MG63 (cell line): ENCODE measurements at regions not wholly inside any gene's neighbourhood (a gene's known extent, or its start where the extent isn't known, plus 50 kb on each side); places are given as distances from the start of the nearest gene placed in this dataset.

ENCODE experiments used
- DNase-seq: peaks from one replicate; pipeline ENCODE4 v3.0.0-alpha.2; 2020
- H3K27me3 ChIP-seq: fragments of 250-450 bp; sonication (Bioruptor Pico); 2 replicates; pipeline ENCODE4 v1.5.1; 2020; ENCODE audit warnings: mild to moderate bottlenecking, moderate library complexity
- H3K36me3 ChIP-seq: fragments of 250-450 bp; sonication (Bioruptor Pico); 2 replicates; pipeline ENCODE4 v1.5.1; 2020; ENCODE audit warnings: mild to moderate bottlenecking, moderate library complexity
- H3K4me3 ChIP-seq: fragments of 250-450 bp; sonication (Bioruptor Pico); 2 replicates; pipeline ENCODE4 v1.5.1; 2020; ENCODE audit warnings: mild to moderate bottlenecking, moderate library complexity
- H3K9me3 ChIP-seq: fragments of 250-450 bp; sonication (Bioruptor Pico); 2 replicates; pipeline ENCODE4 v1.5.1; 2020; ENCODE audit warnings: mild to moderate bottlenecking, moderate library complexity

GRCh38 chr13:112001571-112001970, 65.4 kb upstream of the SOX1 start:
- Histone ChIP-seq H3K9me3 (no peaks in the 10 kb centered on the region), H3K27me3 (no peaks in the 10 kb centered on the region), H3K36me3 (no peaks in the 10 kb centered on the region), H3K4me3 (no peak overlapping the region)
- no peak for DNase-seq

GRCh38 chr13:112003396-112003795, 63.6 kb upstream of the SOX1 start:
- Histone ChIP-seq H3K36me3 (no peaks in the 10 kb centered on the region), H3K27me3 (no peaks in the 10 kb centered on the region), H3K9me3 (no peaks in the 10 kb centered on the region), H3K4me3 (no peak overlapping the region)
- DNase-seq = no peak

DNA sequence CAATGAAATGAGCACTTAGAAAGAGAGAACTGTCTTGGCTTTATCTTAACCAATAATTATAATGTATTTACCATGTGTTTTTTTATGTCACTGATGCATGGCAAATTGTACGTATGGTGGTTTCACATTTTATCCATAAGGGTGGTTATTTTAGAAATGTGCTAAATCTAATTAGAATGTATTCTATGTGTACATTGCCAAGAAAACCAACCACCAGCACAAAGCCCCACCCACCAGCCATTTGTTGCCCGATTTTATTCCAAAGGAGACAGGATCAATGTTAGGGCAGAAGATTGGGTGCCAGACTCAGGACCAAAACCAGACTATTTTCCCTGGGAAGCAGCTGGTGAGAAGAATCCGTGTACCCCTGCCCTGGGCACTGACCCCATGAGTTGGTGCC, 63.0 kb upstream of the SOX1 start:
- Histone ChIP-seq H3K36me3 (no peaks in the 10 kb centered on the region), H3K27me3 (no peaks in the 10 kb centered on the region), H3K9me3 (no peaks in the 10 kb centered on the region), H3K4me3 (no peak overlapping the region)
- DNase-seq = no peak

DNA sequence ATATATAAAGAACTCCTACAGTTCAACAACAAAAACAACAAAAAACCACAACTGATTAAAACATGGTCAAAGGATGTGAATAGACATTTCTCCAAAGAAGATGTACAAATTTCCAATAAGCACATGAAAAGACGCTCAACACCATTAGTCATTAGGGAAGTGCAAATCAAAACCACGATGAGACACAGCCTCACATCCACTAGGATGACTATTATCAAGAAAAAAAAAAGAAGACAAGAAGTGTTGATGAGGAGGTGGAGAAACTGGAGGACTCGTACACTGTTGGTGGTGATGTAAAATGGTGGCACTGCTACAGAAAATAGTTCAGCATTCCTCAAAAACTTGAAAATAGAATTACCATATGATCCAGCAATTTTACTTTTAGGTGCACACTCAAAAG, 61.0 kb upstream of the SOX1 start:
- Histone ChIP-seq H3K4me3 (no peak overlapping the region), H3K9me3 (no peaks in the 10 kb centered on the region)

GRCh38 chr13:112007191-112007590, 59.8 kb upstream of the SOX1 start:
- H3K9me3 ChIP-seq = no peaks in the 10 kb centered on the region
- H3K4me3 ChIP-seq = no peak overlapping the region
- no peaks in the 10 kb centered on the region for H3K36me3 ChIP-seq
- no peaks in the 10 kb centered on the region for H3K27me3 ChIP-seq
- no peak for DNase-seq

More for the DNA sequence above, 61.0 kb upstream of the SOX1 start:
- Histone ChIP-seq H3K36me3 (no peaks in the 10 kb centered on the region), H3K27me3 (no peaks in the 10 kb centered on the region)
- DNase-seq = no peak

DNA sequence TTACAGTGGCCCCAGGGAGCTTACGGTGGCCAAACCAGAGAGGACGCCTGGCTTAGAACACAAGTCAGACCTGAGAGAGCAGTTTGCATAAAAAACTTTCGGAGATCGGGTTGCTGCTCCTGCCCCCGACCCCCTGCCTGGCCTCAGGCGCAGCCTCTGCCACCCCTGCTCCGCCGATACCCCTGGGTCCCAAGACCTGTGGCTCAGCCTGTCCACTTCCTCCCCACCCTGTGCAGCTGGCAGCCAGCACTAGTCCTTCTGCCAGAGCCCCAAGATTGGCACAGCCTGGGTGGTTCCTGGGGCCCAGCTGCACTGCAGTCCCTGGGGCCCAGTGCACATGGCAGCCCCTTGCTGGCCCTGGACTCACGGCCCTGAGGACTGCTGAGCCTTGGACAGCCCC, 56.2 kb upstream of the SOX1 start:
- Histone ChIP-seq H3K4me3 (no peak overlapping the region), H3K27me3 (no peaks in the 10 kb centered on the region), H3K9me3 (no peaks in the 10 kb centered on the region), H3K36me3 (no peaks in the 10 kb centered on the region)
- DNase-seq = no peak

- H3K36me3 ChIP-seq = no peaks in the 10 kb centered on the region
- H3K27me3 ChIP-seq = no peaks in the 10 kb centered on the region
- no peak overlapping the region for H3K4me3 ChIP-seq
- no peak for DNase-seq
- H3K9me3 ChIP-seq = no peaks in the 10 kb centered on the region
These were observed 54.8 kb upstream of the SOX1 start for GRCh38 chr13:112012016-112012704.

GRCh38 chr13:112012705-112013085, 54.3 kb upstream of the SOX1 start:
- no peaks in the 10 kb centered on the region for H3K9me3 ChIP-seq
- DNase-seq = no peak
- H3K27me3 ChIP-seq = no peaks in the 10 kb centered on the region
- H3K4me3 ChIP-seq = no peak overlapping the region
- no peaks in the 10 kb centered on the region for H3K36me3 ChIP-seq

GRCh38 chr13:112013665-112014064, 53.3 kb upstream of the SOX1 start:
- Histone ChIP-seq H3K9me3 (no peaks in the 10 kb centered on the region), H3K4me3 (no peak overlapping the region), H3K36me3 (no peaks in the 10 kb centered on the region), H3K27me3 (no peaks in the 10 kb centered on the region)
- no peak for DNase-seq

- DNase-seq = no peak
- Histone ChIP-seq H3K27me3 (no peaks in the 10 kb centered on the region), H3K9me3 (no peaks in the 10 kb centered on the region), H3K4me3 (no peak overlapping the region), H3K36me3 (no peaks in the 10 kb centered on the region)
These were observed 52.1 kb upstream of the SOX1 start for GRCh38 chr13:112014857-112015256.
